Kasumi-1 (cell line): ENCODE measurements at regions not wholly inside any gene's neighbourhood (a gene's known extent, or its start where the extent isn't known, plus 50 kb on each side); places are given as distances from the start of the nearest gene placed in this dataset.
"Not testable (repeated sequence)": the region's sequence is repeated elsewhere in the genome, so short reads cannot be mapped to it uniquely, and the experiment has no call there.

Experiments used
- DNase-seq, 2 experiments: peaks; one replicate each; lab custom pipeline; 2025; lab: John Stamatoyannopoulos, UW

- peak in 1 of 2 experiments; percentile 4 for DNase-seq
These were observed 130.9 kb downstream of the TES start for GRCh38 chr7:116340943-116341907.

GRCh38 chr7:116342125-116342524 lies 131.8 kb downstream of the TES start:
- no peak for DNase-seq

- DNase-seq: no peak
These were observed 137.0 kb downstream of the TES start for GRCh38 chr7:116347151-116347832.

- no peak for DNase-seq
These were observed 138.0 kb downstream of the TES start for GRCh38 chr7:116348346-116348745.

GRCh38 chr7:116351966-116352365 lies 141.6 kb downstream of the TES start:
- no peak for DNase-seq

- DNase-seq: no peak
These were observed 143.3 kb downstream of the TES start for GRCh38 chr7:116353647-116354046.

GRCh38 chr7:116354171-116354545 lies 143.8 kb downstream of the TES start:
- no peak for DNase-seq

GRCh38 chr7:116354546-116355423 lies 144.4 kb downstream of the TES start:
- DNase-seq: peak; percentile 20 to 38

GRCh38 chr7:116355424-116355765 lies 144.1 kb upstream of the CAV2 start:
- no peak for DNase-seq

- DNase-seq: no peak
These were observed 143.1 kb upstream of the CAV2 start for GRCh38 chr7:116356333-116356965.

- DNase-seq: no peak
These were observed 142.6 kb upstream of the CAV2 start for GRCh38 chr7:116356979-116357378.

GRCh38 chr7:116357781-116358670 lies 141.5 kb upstream of the CAV2 start:
- DNase-seq: no peak

GRCh38 chr7:116361767-116362166 lies 137.8 kb upstream of the CAV2 start:
- no peak for DNase-seq

GRCh38 chr7:116363637-116364432 lies 135.7 kb upstream of the CAV2 start:
- no peak for DNase-seq

GRCh38 chr7:116364469-116364868 lies 135.1 kb upstream of the CAV2 start:
- DNase-seq: no peak

- no peak for DNase-seq
These were observed 133.7 kb upstream of the CAV2 start for GRCh38 chr7:116365797-116366196.

GRCh38 chr7:116367171-116367813 lies 132.2 kb upstream of the CAV2 start:
- no peak for DNase-seq

GRCh38 chr7:116368965-116369364 lies 130.6 kb upstream of the CAV2 start:
- no peak for DNase-seq

GRCh38 chr7:116371536-116371935 lies 128.0 kb upstream of the CAV2 start:
- not testable (repeated sequence) for DNase-seq
